Hepatocyte (in vitro differentiated cells): ENCODE measurements at regions not wholly inside any gene's neighbourhood (a gene's known extent, or its start where the extent isn't known, plus 50 kb on each side); places are given as distances from the start of the nearest gene placed in this dataset.

Experiments
- CTCF ChIP-seq: fragments of 200-600 bp; sonication (generic); IDR thresholded peaks from 2 replicates; pipeline ENCODE4 v1.5.1; 2016; ENCODE audit warnings: antibody characterized with exemption, mild to moderate bottlenecking; ENCODE audit not compliant: poor library complexity
- EZH2phosphoT487 ChIP-seq: fragments of 200-600 bp; sonication (generic); IDR thresholded peaks from one replicate; pipeline ENCODE4 v1.6.1; 2018; ENCODE audit warnings: antibody characterized with exemption, mild to moderate bottlenecking, low read depth, moderate library complexity; ENCODE audit not compliant: unreplicated experiment, severe bottlenecking

- no peak for TF ChIP-seq CTCF
- no peak for TF ChIP-seq EZH2phosphoT487
Observed at GRCh38 chr10:130578532-130579289, 442.5 kb downstream of the GLRX3 start.
